Liver (tissue), 8 donors: ENCODE measurements at regions not wholly inside any gene's neighbourhood (a gene's known extent, or its start where the extent isn't known, plus 50 kb on each side); places are given as distances from the start of the nearest gene placed in this dataset.

Source experiments
- DNase-seq: peaks from one replicate; pipeline ENCODE4 v3.0.0-alpha.2; 2017; ENCODE audit warnings: low spot score
- H3K27ac ChIP-seq, 2 donors: one replicate each; pipeline ENCODE4 v1.7.0; 2013; ENCODE audit warnings: inconsistent platforms in 2 of 2, low read length in 2 of 2, control low read depth in 1 of 2, low read depth in 1 of 2, mild to moderate bottlenecking in 1 of 2
- H3K27me3 ChIP-seq, 4 donors: one replicate each; pipeline versions ENCODE4 v1.6.1 to v1.7.0; 2013; ENCODE audit warnings: low read length in 3 of 4, inconsistent platforms in 1 of 4, mild to moderate bottlenecking in 1 of 4, moderate library complexity in 1 of 4; ENCODE audit not compliant: control insufficient read depth in 4 of 4, insufficient read depth in 4 of 4
- H3K36me3 ChIP-seq, 4 donors: one replicate each; pipeline versions ENCODE4 v1.6.1 to v1.7.0; 2013; ENCODE audit warnings: low read length in 3 of 4, mild to moderate bottlenecking in 3 of 4, low read depth in 1 of 4, moderate library complexity in 1 of 4; ENCODE audit not compliant: control insufficient read depth in 4 of 4, insufficient read depth in 3 of 4
- H3K4me1 ChIP-seq, 4 donors: one replicate each; pipeline versions ENCODE4 v1.6.1 to v1.7.0; 2013; ENCODE audit warnings: low read length in 3 of 4, mild to moderate bottlenecking in 3 of 4, moderate library complexity in 1 of 4; ENCODE audit not compliant: control insufficient read depth in 4 of 4, insufficient read depth in 4 of 4
- H3K4me3 ChIP-seq, 3 donors: one replicate each; pipeline versions ENCODE4 v1.6.1 to v1.7.0; 2013; ENCODE audit warnings: low read length in 3 of 3, control low read depth in 1 of 3, low read depth in 1 of 3, mild to moderate bottlenecking in 1 of 3
- H3K9ac ChIP-seq, 2 donors: one replicate each; pipeline ENCODE4 v1.7.0; 2013; ENCODE audit warnings: low read length in 2 of 2, mild to moderate bottlenecking in 2 of 2, moderate library complexity in 2 of 2, control low read depth in 1 of 2, low read depth in 1 of 2
- H3K9me3 ChIP-seq, 4 donors: one replicate each; pipeline versions ENCODE4 v1.6.1 to v1.7.0; 2013; ENCODE audit warnings: low read length in 3 of 4; ENCODE audit not compliant: control insufficient read depth in 4 of 4
- EGR1 ChIP-seq, 2 donors: IDR thresholded peaks; 2 replicates each; pipeline ENCODE4 v1.6.1; 2016 to 2018; ENCODE audit warnings: antibody characterized with exemption in 2 of 2, low read depth in 2 of 2
- FOXA1 ChIP-seq: IDR thresholded peaks from 2 replicates; pipeline ENCODE4 v1.6.1; 2016; ENCODE audit warnings: antibody characterized with exemption
- FOXA2 ChIP-seq: IDR thresholded peaks from 2 replicates; pipeline ENCODE4 v1.6.1; 2016; ENCODE audit warnings: antibody characterized with exemption
- GABPA ChIP-seq, 2 donors: IDR thresholded peaks in 1 of 2; conservative IDR thresholded peaks in 1 of 2; 2 replicates each; pipeline ENCODE4 v1.6.1; 2016; ENCODE audit warnings: antibody characterized with exemption in 2 of 2, mild to moderate bottlenecking in 1 of 2, moderate library complexity in 1 of 2
- HNF4A ChIP-seq, 2 donors: conservative IDR thresholded peaks; 2 replicates each; pipeline ENCODE4 v1.6.1; 2016; ENCODE audit warnings: antibody characterized with exemption in 2 of 2, mild to moderate bottlenecking in 2 of 2
- HNF4G ChIP-seq: IDR thresholded peaks from 2 replicates; pipeline ENCODE4 v1.6.1; 2016; ENCODE audit warnings: antibody characterized with exemption
- JUND ChIP-seq, 2 donors: IDR thresholded peaks; 2 replicates each; pipeline ENCODE4 v1.6.1; 2016; ENCODE audit warnings: antibody characterized with exemption in 2 of 2
- MAX ChIP-seq: IDR thresholded peaks from 2 replicates; pipeline ENCODE4 v1.6.1; 2016; ENCODE audit warnings: antibody characterized with exemption
- NR2F2 ChIP-seq: IDR thresholded peaks from 2 replicates; pipeline ENCODE4 v1.6.1; 2016; ENCODE audit warnings: antibody characterized with exemption
- RAD21 ChIP-seq, 2 donors: IDR thresholded peaks; 2 replicates each; pipeline ENCODE4 v1.6.1; 2016; ENCODE audit warnings: antibody characterized with exemption in 2 of 2, mild to moderate bottlenecking in 2 of 2
- RXRA ChIP-seq, 2 donors: IDR thresholded peaks; 2 replicates each; pipeline ENCODE4 v1.6.1; 2017 to 2018; ENCODE audit warnings: antibody characterized with exemption in 2 of 2, mild to moderate bottlenecking in 1 of 2
- SP1 ChIP-seq: IDR thresholded peaks from 2 replicates; pipeline ENCODE4 v1.6.1; 2018; ENCODE audit warnings: antibody characterized with exemption, mild to moderate bottlenecking
- TAF1 ChIP-seq: conservative IDR thresholded peaks from 2 replicates; pipeline ENCODE4 v1.6.1; 2016; ENCODE audit warnings: antibody characterized with exemption, mild to moderate bottlenecking
- YY1 ChIP-seq: IDR thresholded peaks from 2 replicates; pipeline ENCODE4 v1.6.1; 2016; ENCODE audit warnings: antibody characterized with exemption, mild to moderate bottlenecking
- WGBS: extraction: QIAGEN DNeasy Blood & Tissue Kit; methylation state at CpG from one replicate; pipeline ENCODE4 v1.1.7; 2013; 5-methylcytosine and 5-hydroxymethylcytosine counted together
- TF ChIP-seq, protein P1 (sequence below): IDR thresholded peaks from 2 replicates; pipeline ENCODE4 v1.6.1; 2016; ENCODE audit warnings: antibody characterized with exemption
- TF ChIP-seq, protein P2 (sequence below): IDR thresholded peaks from 2 replicates; pipeline ENCODE4 v1.6.1; 2016; ENCODE audit warnings: antibody characterized with exemption, mild to moderate bottlenecking
- TF ChIP-seq, protein P3 (sequence below): fragments of 150-350 bp; IDR thresholded peaks from 2 replicates; pipeline ENCODE4 v1.5.1; 2017; ENCODE audit warnings: improper control_type of control experiment, low read depth, low read length; ENCODE audit not compliant: missing input control
- TF ChIP-seq, protein P4 (sequence below): IDR thresholded peaks from 2 replicates; pipeline ENCODE4 v1.6.1; 2016; ENCODE audit warnings: antibody characterized with exemption
- donor health status: healthy.
- donor health status: healthy.
- donor health status: healthy.
- donor health status: healthy.
- donor health status: healthy.

- 23% methylated on average over 1 of the region's 1 CpG for WGBS
- Histone ChIP-seq H3K9me3 (no peaks in the 10 kb centered on the region), H3K27me3 (peaks cover 0 to 8% (median 0%) of the 10 kb centered on the region in 4 donors), H3K4me3 (no peak overlapping the region), H3K4me1 (no peaks in the 10 kb centered on the region), H3K27ac (no peak overlapping the region), H3K36me3 (no peaks in the 10 kb centered on the region), H3K9ac (no peak overlapping the region)
- TF ChIP-seq MAX (no peak), EGR1 (IDR thresholded peaks at IDR 0.05; ENCODE audit: low read depth in 2 of 2) (no peak)
- DNase-seq, result no peak
These were observed 263.2 kb downstream of the GAS1 start for GRCh38 chr9:86684148-86684547.

- TF ChIP-seq GABPA (IDR thresholded peaks at IDR 0.05 in 1 of 2, conservative IDR thresholded peaks at IDR 0.05 in 1 of 2) (no peak), HNF4G (no peak), MAX (no peak), TAF1 (no peak), YY1 (no peak), RAD21 (IDR thresholded peaks at IDR 0.05) (no peak), HNF4A (conservative IDR thresholded peaks at IDR 0.05) (no peak), FOXA2 (no peak), JUND (IDR thresholded peaks at IDR 0.05) (no peak), NR2F2 (no peak), FOXA1 (no peak), RXRA (IDR thresholded peaks at IDR 0.05) (no peak), SP1 (no peak), EGR1 (IDR thresholded peaks at IDR 0.05; ENCODE audit: low read depth in 2 of 2) (no peak)
- TF ChIP-seq, protein P1, sequence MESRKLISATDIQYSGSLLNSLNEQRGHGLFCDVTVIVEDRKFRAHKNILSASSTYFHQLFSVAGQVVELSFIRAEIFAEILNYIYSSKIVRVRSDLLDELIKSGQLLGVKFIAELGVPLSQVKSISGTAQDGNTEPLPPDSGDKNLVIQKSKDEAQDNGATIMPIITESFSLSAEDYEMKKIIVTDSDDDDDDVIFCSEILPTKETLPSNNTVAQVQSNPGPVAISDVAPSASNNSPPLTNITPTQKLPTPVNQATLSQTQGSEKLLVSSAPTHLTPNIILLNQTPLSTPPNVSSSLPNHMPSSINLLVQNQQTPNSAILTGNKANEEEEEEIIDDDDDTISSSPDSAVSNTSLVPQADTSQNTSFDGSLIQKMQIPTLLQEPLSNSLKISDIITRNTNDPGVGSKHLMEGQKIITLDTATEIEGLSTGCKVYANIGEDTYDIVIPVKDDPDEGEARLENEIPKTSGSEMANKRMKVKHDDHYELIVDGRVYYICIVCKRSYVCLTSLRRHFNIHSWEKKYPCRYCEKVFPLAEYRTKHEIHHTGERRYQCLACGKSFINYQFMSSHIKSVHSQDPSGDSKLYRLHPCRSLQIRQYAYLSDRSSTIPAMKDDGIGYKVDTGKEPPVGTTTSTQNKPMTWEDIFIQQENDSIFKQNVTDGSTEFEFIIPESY, result no peak
- TF ChIP-seq, protein P2, sequence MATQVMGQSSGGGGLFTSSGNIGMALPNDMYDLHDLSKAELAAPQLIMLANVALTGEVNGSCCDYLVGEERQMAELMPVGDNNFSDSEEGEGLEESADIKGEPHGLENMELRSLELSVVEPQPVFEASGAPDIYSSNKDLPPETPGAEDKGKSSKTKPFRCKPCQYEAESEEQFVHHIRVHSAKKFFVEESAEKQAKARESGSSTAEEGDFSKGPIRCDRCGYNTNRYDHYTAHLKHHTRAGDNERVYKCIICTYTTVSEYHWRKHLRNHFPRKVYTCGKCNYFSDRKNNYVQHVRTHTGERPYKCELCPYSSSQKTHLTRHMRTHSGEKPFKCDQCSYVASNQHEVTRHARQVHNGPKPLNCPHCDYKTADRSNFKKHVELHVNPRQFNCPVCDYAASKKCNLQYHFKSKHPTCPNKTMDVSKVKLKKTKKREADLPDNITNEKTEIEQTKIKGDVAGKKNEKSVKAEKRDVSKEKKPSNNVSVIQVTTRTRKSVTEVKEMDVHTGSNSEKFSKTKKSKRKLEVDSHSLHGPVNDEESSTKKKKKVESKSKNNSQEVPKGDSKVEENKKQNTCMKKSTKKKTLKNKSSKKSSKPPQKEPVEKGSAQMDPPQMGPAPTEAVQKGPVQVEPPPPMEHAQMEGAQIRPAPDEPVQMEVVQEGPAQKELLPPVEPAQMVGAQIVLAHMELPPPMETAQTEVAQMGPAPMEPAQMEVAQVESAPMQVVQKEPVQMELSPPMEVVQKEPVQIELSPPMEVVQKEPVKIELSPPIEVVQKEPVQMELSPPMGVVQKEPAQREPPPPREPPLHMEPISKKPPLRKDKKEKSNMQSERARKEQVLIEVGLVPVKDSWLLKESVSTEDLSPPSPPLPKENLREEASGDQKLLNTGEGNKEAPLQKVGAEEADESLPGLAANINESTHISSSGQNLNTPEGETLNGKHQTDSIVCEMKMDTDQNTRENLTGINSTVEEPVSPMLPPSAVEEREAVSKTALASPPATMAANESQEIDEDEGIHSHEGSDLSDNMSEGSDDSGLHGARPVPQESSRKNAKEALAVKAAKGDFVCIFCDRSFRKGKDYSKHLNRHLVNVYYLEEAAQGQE, result no peak
- TF ChIP-seq, protein P3, sequence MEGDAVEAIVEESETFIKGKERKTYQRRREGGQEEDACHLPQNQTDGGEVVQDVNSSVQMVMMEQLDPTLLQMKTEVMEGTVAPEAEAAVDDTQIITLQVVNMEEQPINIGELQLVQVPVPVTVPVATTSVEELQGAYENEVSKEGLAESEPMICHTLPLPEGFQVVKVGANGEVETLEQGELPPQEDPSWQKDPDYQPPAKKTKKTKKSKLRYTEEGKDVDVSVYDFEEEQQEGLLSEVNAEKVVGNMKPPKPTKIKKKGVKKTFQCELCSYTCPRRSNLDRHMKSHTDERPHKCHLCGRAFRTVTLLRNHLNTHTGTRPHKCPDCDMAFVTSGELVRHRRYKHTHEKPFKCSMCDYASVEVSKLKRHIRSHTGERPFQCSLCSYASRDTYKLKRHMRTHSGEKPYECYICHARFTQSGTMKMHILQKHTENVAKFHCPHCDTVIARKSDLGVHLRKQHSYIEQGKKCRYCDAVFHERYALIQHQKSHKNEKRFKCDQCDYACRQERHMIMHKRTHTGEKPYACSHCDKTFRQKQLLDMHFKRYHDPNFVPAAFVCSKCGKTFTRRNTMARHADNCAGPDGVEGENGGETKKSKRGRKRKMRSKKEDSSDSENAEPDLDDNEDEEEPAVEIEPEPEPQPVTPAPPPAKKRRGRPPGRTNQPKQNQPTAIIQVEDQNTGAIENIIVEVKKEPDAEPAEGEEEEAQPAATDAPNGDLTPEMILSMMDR, result no peak
- TF ChIP-seq, protein P4, sequence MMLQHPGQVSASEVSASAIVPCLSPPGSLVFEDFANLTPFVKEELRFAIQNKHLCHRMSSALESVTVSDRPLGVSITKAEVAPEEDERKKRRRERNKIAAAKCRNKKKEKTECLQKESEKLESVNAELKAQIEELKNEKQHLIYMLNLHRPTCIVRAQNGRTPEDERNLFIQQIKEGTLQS, result no peak
- no peak overlapping the region for H3K4me3 ChIP-seq
- H3K27me3 ChIP-seq, result peaks cover 0 to 8% (median 0%) of the 10 kb centered on the region in 4 donors
- no peak for DNase-seq
- no peak overlapping the region for H3K9ac ChIP-seq
- 79% methylated on average over 8 of the region's 8 CpGs for WGBS
- H3K27ac ChIP-seq, result no peak overlapping the region
- peaks cover 0 to 1% (median 0%) of the 10 kb centered on the region in 4 donors for H3K9me3 ChIP-seq
- H3K36me3 ChIP-seq, result no peaks in the 10 kb centered on the region
- H3K4me1 ChIP-seq, result no peaks in the 10 kb centered on the region
These were observed 265.1 kb downstream of the GAS1 start for GRCh38 chr9:86682240-86682639.
